ENCODE measurements at regions not wholly inside any gene's neighbourhood (a gene's known extent, or its start where the extent isn't known, plus 50 kb on each side); places are given as distances from the start of the nearest gene placed in this dataset.
"Not testable (repeated sequence)": the region's sequence is repeated elsewhere in the genome, so short reads cannot be mapped to it uniquely, and the experiment has no call there.

DNA sequence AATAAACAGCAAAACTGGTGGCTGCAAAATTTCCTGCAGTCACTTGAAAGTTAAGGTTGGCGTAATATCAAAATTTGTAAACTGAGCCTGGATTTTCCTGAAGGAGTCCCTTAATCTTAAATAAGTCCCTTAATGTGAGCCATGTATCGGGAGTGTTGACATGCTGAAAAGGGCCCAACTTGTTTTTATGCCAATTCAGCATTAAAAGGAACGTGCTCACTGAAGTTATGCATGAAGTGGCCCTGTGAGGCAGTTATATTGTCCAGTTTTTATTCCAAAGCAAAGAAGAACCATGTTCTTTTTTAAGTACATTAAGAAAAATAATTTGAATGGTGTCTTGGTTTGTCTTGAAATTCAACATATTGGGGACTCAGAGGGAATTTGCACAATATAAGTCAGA, 1766.9 kb downstream of the SLITRK1 start:
- no peak for DNase-seq

DNA sequence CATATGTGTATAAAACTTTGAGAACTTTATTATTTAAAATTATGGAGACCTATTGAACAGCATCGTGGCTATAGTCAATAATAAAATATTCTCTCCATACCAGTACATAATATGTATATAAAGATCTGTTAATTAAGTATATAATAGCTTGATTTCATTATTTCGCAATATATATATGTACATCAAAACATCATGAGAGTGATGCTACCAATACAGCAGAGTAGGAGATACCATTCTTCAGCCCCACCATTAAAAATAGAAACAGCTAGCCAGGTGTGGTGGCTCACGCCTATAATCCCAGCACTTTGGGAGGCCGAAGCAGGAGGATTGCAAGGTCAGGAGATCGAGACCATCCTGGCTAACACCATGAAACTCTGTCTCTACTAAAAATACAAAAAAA, 1755.3 kb upstream of the SPRY2 start:
- DNase-seq: no peak

DNA sequence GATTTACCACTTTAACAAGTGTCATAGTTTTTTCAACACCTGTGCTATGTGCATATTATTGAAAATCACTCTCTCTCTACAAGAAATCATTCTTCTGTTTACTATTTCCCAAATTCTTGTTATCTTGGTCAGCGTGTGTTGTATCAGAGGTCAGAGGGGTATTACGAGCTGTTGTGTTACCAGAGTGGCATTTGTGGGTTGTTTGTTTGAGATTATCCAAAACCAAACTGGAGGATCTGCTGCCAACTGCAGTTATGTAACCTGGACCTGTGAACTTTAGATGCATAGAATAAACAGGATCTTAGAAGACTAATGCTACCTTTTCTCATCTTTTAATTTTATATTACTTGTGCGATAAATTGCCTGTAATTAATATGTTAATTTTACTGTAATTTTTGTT, 1751.4 kb upstream of the SPRY2 start:
- DNase-seq: no peak

DNA sequence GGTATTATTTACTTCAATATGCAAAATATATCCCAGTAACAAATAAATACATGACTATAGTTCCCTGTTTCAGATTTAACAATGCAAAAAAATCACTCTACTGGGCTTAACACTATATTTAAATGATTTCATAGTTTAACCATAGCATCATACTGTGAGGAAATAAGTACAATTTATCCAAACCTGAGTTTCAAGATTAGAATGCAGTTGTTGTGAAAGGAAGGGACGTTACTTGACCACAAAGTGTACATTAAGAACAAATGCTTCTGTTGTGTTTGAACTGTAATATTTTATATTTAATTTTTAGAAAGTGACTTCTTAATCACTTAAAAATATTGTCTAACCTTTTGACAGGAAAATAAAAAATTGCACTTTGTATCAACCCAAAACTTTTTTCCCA, 1747.9 kb upstream of the SPRY2 start:
- no peak for DNase-seq

DNA sequence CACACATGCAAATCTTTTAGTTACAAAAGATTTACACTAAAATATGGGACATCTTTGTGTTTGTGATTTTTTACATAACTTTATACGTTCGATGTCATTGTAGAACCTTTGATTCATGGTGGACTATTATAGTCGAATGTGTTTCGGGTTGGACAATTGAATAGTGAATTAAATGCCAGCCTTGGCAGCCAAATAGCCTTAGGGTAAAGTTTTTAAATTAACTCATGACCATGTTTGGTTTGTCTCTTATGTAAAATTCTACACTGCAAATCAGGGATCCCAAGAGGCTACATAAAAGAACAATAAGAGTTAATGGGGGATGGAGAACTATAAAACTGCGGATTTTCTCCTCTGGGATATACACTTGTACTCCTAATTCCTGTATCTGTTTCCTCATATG, 1735.6 kb upstream of the SPRY2 start:
- DNase-seq: no peak

DNA sequence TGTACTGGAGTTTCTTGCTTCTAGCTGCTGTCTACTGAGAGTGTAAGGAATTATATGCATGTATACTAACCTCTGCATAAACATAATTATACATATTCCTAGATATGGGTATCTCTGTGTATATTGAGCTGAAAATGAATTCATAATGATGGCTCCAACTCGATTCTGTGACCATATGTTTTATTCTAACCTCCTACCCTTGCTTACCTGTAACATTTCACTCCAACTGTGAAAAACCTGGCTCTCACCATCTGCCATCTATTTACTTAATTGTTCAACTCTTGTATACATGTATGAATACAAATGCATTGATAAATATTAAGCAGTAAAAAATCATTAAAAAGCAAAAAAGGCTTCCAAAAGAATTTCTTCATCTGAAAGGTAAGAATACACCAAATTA, 1729.5 kb upstream of the SPRY2 start:
- no peak for DNase-seq

DNA sequence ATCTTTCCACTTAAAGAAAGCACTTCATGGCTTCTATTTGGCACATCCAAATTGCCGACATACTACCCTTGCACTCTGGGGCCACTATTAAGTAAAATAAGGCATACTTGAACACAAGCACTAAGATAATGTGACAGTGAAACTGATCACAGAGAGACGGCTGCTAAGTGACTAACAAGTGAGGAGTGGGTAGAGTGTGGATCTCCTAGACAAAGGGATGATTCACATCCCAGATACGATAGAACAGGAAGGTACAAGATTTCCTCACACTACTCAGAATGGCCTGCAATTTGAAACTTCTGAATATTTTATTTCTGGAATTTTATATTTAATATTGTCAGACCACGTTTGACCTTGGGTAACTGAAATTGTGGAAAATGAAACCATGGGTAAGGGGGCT, 1721.8 kb upstream of the SPRY2 start:
- DNase-seq: no peak

DNA sequence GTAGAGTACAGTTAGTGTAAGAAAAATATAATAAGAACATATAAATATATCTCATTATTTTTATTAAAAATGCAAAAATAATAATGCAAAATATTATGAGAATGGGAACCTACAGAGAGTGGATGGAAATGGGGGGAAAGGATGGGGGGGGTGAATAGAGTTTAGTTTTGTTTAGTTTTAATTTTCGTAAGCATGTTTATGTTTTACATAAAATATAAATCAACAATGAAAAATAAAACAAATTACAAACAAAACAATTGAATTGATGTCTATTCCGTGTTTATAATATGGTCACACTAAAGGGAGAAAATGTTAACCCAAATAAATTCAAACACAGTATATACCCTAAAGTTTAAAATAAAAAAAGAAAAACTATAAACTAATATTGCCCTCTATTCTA, 1717.4 kb upstream of the SPRY2 start:
- DNase-seq: no peak

DNA sequence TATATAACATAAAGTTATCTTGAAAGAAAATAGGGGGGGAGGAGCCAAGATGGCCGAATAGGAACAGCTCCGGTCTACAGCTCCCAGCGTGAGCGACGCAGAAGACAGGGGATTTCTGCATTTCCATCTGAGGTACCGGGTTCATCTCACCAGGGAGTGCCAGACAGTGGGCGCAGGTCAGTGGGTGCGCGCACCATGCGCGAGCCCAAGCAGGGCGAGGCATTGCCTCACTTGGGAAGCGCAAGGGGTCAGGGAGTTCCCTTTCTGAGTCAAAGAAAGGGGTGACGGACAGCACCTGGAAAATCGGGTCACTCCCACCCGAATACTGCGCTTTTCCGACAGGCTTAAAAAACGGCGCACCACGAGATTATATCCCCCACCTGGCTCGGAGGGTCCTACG, 1704.4 kb upstream of the SPRY2 start:
- not testable (repeated sequence) for DNase-seq

DNA sequence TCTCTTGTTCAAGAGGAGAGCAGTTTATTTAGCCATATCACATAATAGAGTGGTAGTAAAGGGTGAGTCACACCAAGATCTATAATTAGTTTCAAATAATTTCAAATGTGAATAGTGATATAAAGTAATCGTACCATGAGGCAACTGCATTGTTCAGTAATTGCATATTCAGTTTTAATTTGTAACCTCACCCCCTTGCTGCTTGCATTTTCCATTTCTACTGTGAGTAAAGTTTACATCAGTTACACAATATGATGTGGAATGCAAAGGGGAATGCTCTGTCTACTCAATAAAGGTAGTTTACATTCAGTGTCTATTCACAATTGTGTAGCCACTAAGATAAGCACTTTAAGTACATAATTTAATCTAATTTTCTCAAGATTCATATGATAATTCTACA, 1695.7 kb upstream of the SPRY2 start:
- no peak for DNase-seq

DNA sequence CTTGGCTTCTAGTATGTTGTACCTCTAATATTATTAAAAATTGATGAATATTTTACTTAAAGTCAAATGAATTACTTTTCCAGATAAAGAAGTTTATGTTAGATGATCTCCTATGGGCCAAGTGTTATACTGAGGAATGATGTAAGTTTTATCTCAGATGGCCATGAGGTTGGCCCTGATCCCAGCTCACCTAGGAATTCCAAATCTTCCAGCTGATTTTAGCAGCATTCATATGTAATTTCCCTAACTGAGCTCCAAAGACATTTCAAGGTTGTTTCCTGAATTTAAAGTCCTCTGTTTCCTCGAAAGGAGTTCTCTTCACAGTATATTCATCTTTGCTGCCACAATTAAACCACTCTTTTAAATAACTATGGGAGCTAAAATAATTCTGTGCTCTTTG, 1670.4 kb upstream of the SPRY2 start:
- DNase-seq: no peak

DNA sequence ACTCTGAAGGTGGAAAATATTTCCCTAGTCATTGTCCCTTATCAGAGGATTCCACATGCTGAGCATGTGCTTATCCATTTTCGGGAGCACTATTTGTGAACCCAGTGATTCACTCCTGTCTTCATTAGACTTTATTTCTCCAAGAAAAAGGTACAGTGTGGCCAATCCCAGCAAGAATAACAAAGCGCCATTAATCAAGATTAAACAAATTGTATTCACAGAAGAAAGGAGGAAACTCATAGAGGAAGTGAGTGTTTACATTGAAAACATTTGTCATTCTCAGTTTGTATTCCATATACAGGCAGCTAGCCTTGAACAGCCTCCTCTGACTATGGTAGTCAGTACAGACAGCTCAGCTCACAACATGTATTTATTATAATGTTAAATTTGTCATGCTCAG, 1669.9 kb upstream of the SPRY2 start:
- no peak for DNase-seq

DNA sequence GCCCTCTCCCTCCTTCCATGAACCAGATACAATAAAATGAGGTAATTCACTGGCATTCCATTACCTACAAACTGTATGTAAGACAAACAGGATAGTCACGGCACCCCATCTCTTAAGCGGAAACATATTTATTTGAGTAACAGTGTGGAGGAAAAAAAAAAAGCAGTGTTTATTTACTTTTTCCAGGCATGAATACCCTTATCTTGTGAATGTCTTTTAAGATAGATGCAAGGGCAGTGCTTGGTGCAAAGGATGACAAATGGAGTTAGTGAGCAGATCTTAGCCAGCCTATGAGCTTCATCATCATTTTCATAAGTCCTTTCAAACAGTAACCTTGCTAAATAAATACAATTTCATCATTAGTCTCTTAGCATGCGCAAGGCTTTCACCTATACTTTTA, 1661.8 kb upstream of the SPRY2 start:
- no peak for DNase-seq

DNA sequence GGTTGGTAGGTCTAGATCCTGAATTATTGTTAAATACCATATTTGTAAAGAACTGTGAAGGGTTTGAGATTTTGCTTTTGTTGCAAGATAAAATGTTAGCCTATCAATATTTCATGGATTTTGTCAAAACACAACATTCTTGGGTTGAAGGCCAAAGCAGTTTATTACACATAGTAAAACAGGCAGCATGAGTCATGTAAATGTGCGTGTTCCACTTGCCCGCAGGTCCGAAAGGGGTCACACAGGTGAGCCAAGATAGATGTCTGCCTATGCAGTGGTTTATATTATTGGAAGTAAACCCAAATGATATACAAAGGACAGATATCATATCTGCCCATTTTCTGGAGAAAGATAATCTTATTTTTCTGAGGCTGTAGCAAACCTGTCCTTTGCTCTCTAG, 1654.4 kb upstream of the SPRY2 start:
- DNase-seq: no peak

DNA sequence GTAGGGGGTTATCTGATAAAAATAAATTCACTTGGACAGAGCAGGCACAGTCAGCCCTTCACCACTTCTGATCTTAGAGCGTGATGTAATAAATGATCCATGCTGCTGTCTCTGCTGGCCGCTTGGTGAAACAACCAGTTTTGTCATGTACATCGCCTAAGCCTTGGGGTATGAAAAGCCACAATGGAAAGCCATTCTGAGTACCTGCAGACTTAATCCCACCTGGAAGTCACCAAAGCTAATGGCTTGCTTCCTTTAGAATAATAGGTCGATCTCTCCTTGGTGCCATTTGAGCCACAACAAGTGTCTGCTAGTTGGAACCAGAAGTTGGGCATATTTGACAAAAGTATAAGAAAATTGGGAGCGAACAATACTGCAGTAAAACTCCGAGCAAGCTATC, 1649.7 kb upstream of the SPRY2 start:
- DNase-seq: no peak

DNA sequence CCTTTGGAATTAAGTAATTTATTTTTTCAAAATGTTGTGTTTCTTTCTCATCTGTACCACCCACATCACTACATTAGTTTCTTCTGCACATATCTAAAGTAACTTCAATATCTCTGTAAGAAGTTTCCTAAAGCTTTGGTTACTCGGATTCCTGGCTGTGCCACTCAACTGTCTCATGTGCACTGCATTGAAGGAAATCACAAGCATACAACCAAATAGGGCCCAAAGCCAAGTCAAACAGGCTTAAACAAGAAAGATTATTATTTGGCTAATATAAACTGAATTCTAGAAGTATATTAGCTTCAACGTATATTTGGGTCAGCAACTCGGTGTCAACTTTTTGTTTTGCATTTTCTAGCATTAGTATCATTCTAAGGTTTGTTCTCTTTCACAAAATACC, 1647.6 kb upstream of the SPRY2 start:
- no peak for DNase-seq

DNA sequence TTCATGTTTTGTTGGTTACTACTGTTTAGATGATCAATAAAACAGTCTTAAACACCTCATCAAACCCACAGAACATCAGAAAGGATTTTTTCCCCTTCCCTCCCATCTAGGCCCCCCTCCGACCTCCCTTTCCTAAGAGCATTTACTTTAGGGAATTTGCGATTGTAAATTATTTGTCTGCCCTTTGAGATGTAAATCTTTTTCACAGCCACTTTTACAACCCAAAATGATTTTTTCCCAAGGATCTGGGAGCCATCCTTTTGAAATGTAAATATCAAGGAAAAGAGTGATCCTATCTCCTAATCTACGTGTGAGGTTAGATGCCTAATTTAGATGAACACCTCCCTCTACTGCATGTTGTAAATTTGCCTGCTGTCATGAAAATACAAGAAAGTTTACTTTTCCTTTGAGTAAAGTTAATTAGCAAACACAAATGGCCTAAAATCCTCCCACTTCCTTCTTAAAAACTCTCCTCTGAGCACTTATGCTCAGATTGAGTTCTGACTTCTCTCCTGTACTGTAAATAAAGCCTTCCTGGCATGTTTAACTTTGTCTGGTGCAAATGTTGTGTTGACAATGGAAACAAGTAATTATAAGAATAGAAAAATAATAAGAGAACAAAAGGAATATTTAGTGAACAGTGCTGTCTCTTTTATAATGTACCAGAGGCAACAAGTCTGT, 1646.9 kb upstream of the SPRY2 start:
- DNase-seq: no peak

DNA sequence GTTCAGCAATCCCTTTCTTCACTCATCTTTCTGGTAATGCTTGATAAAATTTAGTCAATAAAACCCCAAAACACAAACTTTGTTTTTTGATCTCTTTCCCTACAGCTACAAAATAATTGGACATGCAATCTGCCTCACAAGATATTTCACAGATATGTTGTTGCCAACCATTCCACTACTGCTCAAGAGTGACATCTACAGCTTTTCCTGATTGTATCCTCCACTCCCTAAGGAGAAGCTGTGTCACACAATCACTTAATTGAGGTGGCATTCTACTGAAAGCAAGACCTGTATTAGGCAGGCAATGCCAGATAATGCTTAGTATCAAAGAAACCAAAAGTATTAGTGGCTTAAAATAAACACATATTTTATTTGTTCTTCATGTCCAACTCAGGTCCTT, 1646.2 kb upstream of the SPRY2 start:
- no peak for DNase-seq

DNA sequence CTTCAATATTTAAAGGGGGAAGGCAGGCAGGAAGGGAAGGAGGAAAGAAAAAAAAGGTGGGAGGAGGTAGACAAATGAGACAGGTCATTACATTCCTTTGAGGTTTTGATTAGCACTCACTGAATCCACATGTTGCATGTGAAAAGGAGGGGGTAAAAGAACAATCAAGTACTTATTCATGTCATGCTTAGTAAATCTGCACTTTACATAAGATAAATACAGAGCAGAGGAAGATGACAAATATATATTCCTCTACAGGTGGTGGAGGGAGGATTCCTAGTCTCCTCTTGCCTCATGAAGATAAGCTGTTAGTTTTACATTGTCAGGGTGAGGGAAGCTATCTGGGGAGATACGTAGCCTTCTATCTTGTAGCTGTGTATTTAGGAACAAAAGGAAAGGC, 1645.4 kb upstream of the SPRY2 start:
- no peak for DNase-seq

DNA sequence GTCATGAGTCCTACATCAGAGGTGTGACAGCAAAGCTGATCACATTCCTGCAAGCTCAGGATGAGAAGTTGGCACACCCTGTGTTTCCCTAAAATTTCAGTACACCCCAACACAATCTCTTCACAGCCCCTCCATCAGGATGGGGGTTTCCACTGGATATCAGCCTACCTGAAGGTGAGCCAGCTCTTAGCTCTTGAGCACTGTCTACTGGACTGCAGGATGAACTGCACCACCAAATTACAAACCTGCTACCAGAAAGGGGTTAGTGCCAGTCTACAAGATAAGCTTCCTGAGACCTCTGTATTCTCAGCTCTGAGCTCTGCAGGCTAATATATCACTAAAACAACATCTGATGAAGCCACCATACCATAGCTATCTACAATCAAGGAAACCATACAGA, 1616.2 kb upstream of the SPRY2 start:
- DNase-seq: no peak

DNA sequence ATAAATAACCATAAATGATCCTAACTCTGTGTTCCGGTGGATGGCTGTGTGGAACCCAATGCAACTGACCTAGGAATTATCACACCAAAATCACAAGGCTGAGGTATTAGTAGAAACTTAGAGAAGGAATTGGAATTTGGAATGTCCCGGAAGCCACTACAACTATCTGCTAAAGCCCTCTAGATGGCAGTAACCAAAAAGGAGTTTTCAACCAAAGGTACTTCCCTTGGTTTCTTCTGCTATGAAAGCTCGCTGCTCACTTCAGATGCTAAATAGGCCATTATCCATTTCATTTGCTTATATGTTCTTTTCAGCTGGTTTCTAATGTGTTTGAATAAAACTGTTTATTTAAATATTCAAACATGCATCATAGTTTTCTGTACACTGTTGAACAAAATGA, 1589.1 kb upstream of the SPRY2 start:
- no peak for DNase-seq

DNA sequence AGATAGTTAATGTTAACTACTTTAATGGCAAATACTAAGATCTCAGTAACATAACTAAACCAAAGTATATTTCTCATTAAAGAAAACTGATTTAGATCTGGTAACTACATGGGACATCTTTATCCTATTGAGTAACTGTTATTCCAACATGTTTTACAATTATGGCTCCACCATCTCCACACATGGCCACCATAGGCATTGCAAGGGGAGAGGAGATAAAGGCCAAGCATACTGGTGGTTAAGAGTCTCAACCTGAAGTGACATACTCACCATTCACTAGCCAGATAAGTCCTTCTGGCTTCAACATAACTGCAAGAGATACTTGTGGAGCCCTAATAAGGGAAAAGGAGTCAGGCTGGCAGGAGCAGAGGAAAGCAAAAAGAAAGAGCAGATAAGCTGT, 1586.4 kb upstream of the SPRY2 start:
- DNase-seq: no peak

DNA sequence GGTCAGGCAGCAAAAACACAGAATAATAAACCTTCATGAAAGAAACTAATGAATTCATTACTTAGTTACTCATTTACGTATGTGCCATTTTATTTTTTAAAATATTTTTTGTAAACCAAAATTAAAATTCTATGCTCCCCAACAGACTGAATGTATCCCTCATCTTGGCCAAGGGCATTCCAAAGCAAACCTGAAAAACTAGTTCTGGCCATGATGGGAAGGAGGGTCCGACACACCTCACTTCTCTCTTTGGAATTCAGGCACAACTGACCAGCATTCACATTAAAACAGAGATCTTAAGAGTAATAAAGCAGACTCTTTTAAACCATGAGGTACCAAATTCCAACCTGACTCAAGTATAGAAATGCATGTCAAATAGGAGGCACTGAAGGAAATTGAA, 1576.9 kb upstream of the SPRY2 start:
- no peak for DNase-seq

DNA sequence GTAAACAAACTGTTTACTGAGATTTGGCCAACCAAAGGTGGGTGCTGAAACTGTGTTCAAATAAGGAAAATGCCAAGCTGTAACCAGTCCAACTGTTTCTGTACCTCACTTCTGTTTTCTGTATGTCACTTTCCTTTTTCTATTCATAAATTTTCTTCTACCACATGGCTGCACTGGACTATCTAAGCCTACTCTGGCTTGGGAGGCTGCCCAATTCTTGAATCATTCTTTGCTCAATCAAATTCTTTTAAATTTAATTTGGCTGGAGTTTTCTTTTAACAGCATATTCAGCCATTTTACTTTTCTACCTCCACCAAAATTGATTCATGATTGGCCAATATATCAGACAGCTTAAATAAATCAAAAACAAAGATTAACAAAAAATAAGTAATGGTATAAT, 1575.5 kb upstream of the SPRY2 start:
- DNase-seq: no peak

DNA sequence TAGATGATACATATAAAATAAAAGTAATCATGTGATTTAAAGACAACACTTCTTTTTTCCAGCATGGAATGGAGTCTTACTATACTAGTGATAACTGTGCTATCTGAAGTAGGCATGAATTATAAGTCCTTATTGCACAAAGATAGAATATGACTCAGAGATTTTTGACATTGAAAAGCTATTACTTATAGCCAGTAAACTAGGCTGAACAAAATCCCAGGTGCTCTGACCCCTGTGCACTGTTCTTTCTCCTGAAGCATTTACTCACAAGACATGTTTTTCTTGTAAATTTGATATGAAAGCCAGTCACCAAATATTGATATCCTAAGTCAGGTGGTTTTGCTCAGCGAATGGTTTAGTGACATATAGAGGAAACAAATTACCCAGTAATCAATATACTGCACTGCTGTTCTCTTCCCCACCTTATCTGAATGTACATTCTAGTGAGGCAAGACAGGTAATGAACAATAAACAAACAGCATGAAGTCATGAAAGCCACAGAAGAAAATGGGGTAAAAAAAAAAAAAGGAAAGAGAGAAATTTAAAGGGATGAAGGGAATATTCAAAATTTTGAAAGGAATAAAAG, 1567.0 kb upstream of the SPRY2 start:
- no peak for DNase-seq

Data from activated gamma-delta T cell (primary cell).